H9 (cell line): ENCODE measurements at regions not wholly inside any gene's neighbourhood (a gene's known extent, or its start where the extent isn't known, plus 50 kb on each side); places are given as distances from the start of the nearest gene placed in this dataset.

Experiments used
- DNase-seq: peaks from one replicate; pipeline ENCODE4 v3.0.0-alpha.2; 2017
- H2AFZ ChIP-seq: one replicate; pipeline ENCODE4 v1.6.1; 2013; ENCODE audit warnings: mild to moderate bottlenecking, low read length, control low read depth, moderate library complexity
- H2AK5ac ChIP-seq: 2 replicates; pipeline ENCODE4 v1.6.1; 2013; ENCODE audit warnings: low read length, control low read depth, mixed read lengths; ENCODE audit not compliant: insufficient read length
- H2BK120ac ChIP-seq: one replicate; pipeline ENCODE4 v1.6.1; 2013; ENCODE audit warnings: low read depth, mild to moderate bottlenecking, low read length, control low read depth, inconsistent platforms; ENCODE audit not compliant: poor library complexity, severe bottlenecking
- H2BK12ac ChIP-seq: 2 replicates; pipeline ENCODE4 v1.6.1; 2013; ENCODE audit warnings: low read length, control low read depth, mixed read lengths, low read depth; ENCODE audit not compliant: insufficient read length
- H2BK15ac ChIP-seq: 2 replicates; pipeline ENCODE4 v1.6.1; 2013; ENCODE audit warnings: low read depth, low read length, control low read depth
- H2BK20ac ChIP-seq: one replicate; pipeline ENCODE4 v1.6.1; 2013; ENCODE audit warnings: low read depth, mild to moderate bottlenecking, low read length, control low read depth, inconsistent platforms; ENCODE audit not compliant: poor library complexity, severe bottlenecking
- H2BK5ac ChIP-seq: 2 replicates; pipeline ENCODE4 v1.6.1; 2013; ENCODE audit warnings: low read length, control low read depth, mixed read lengths; ENCODE audit not compliant: insufficient read length
- H3K14ac ChIP-seq: 2 replicates; pipeline ENCODE4 v1.6.1; 2013; ENCODE audit warnings: low read length, control low read depth; ENCODE audit not compliant: insufficient read depth
- H3K18ac ChIP-seq: 2 replicates; pipeline ENCODE4 v1.6.1; 2013; ENCODE audit warnings: low read depth, mild to moderate bottlenecking, mixed read lengths, low read length, control low read depth; ENCODE audit not compliant: insufficient read length
- H3K23ac ChIP-seq: 2 replicates; pipeline ENCODE4 v1.6.1; 2013; ENCODE audit warnings: low read length, control low read depth, mixed read lengths, low read depth; ENCODE audit not compliant: insufficient read length
- H3K23me2 ChIP-seq: 2 replicates; pipeline ENCODE4 v1.6.1; 2013; ENCODE audit warnings: low read depth, mild to moderate bottlenecking, mixed read lengths, low read length, control low read depth; ENCODE audit not compliant: insufficient read length, poor library complexity, severe bottlenecking
- H3K27ac ChIP-seq: 2 replicates; pipeline ENCODE4 v1.5.1; 2013; ENCODE audit warnings: low read length, control low read depth, mixed read lengths, low read depth; ENCODE audit not compliant: insufficient read length
- H3K27me3 ChIP-seq: 2 replicates; pipeline ENCODE4 v1.6.1; 2013; ENCODE audit warnings: low read length, control low read depth, inconsistent platforms; ENCODE audit not compliant: insufficient read depth
- H3K4ac ChIP-seq: 2 replicates; pipeline ENCODE4 v1.6.1; 2013; ENCODE audit warnings: low read depth, mild to moderate bottlenecking, control low read depth, inconsistent platforms, low read length, moderate library complexity
- H3K4me1 ChIP-seq: 2 replicates; pipeline ENCODE4 v1.6.1; 2013; ENCODE audit warnings: low read length, control low read depth, inconsistent platforms; ENCODE audit not compliant: insufficient read depth
- H3K4me2 ChIP-seq: 2 replicates; pipeline ENCODE4 v1.6.1; 2013; ENCODE audit warnings: low read length, control low read depth, mixed read lengths; ENCODE audit not compliant: insufficient read length, insufficient read depth
- H3K56ac ChIP-seq: 2 replicates; pipeline ENCODE4 v1.6.1; 2013; ENCODE audit warnings: low read depth, mild to moderate bottlenecking, mixed read lengths, low read length, control low read depth; ENCODE audit not compliant: insufficient read length
- H3K79me1 ChIP-seq: 2 replicates; pipeline ENCODE4 v1.6.1; 2013; ENCODE audit warnings: low read depth, mild to moderate bottlenecking, moderate library complexity, low read length, control low read depth, inconsistent platforms; ENCODE audit not compliant: insufficient read depth, poor library complexity, severe bottlenecking
- H3K79me2 ChIP-seq: 2 replicates; pipeline ENCODE4 v1.6.1; 2013; ENCODE audit warnings: low read length, control low read depth, inconsistent platforms; ENCODE audit not compliant: insufficient read depth
- H3K9ac ChIP-seq: 2 replicates; pipeline ENCODE4 v1.6.1; 2013; ENCODE audit warnings: low read length, control low read depth, mixed read lengths; ENCODE audit not compliant: insufficient read length; ENCODE audit errors: extremely low read depth
- H3K9me3 ChIP-seq: one replicate; pipeline ENCODE4 v1.6.1; 2013; ENCODE audit warnings: low read depth, low read length, inconsistent platforms; ENCODE audit not compliant: control insufficient read depth
- H3T11ph ChIP-seq: one replicate; pipeline ENCODE4 v1.6.1; 2013; ENCODE audit warnings: mild to moderate bottlenecking, low read length, control low read depth, inconsistent platforms
- H4K20me1 ChIP-seq: one replicate; pipeline ENCODE4 v1.6.1; 2013; ENCODE audit not compliant: control insufficient read depth, insufficient read length, insufficient read depth
- H4K5ac ChIP-seq: 2 replicates; pipeline ENCODE4 v1.6.1; 2013; ENCODE audit warnings: low read depth, mild to moderate bottlenecking, mixed read lengths, low read length, control low read depth; ENCODE audit not compliant: insufficient read length
- H4K8ac ChIP-seq: replicated peaks from 2 replicates; pipeline ENCODE4 v1.6.1; 2013; ENCODE audit warnings: low read length, control low read depth, mixed read lengths, low read depth; ENCODE audit not compliant: insufficient read length
- H4K91ac ChIP-seq: 2 replicates; pipeline ENCODE4 v1.6.1; 2013; ENCODE audit warnings: low read depth, mild to moderate bottlenecking, moderate library complexity, mixed read lengths, low read length, control low read depth; ENCODE audit not compliant: insufficient read length
- H3K27ac Mint-ChIP-seq, 3 experiments: 2 replicates in 2 of 3; 3 replicates in 1 of 3; pipeline ENCODE4 v1.8.0; 2020 to 2021; ENCODE audit warnings: mixed read lengths in 3 of 3, mild to moderate bottlenecking in 1 of 3, moderate library complexity in 1 of 3
- H3K27me3 Mint-ChIP-seq: 2 replicates; pipeline ENCODE4 v1.8.0; 2021; ENCODE audit warnings: low read depth, mild to moderate bottlenecking, moderate library complexity, mixed read lengths
- H3K36me3 Mint-ChIP-seq, 3 experiments: 2 replicates in 2 of 3; 3 replicates in 1 of 3; pipeline ENCODE4 v1.8.0; 2020 to 2021; ENCODE audit warnings: low read depth in 3 of 3, mixed read lengths in 3 of 3; ENCODE audit not compliant: insufficient read depth in 1 of 3
- H3K4me1 Mint-ChIP-seq, 2 experiments: 2 replicates each; pipeline ENCODE4 v1.8.0; 2020; ENCODE audit warnings: mixed read lengths in 2 of 2
- H3K4me3 Mint-ChIP-seq, 2 experiments: 2 replicates in 1 of 2; 3 replicates in 1 of 2; pipeline ENCODE4 v1.8.0; 2020 to 2021; ENCODE audit warnings: mild to moderate bottlenecking in 2 of 2, mixed read lengths in 2 of 2, moderate library complexity in 1 of 2
- H3K9me3 Mint-ChIP-seq, 2 experiments: 2 replicates in 1 of 2; 3 replicates in 1 of 2; pipeline ENCODE4 v1.8.0; 2020; ENCODE audit warnings: mild to moderate bottlenecking in 2 of 2, mixed read lengths in 2 of 2, moderate library complexity in 1 of 2
- WGBS: extraction: QIAGEN DNeasy Blood & Tissue Kit; methylation state at CpG from one replicate; pipeline ENCODE4 v1.1.7; 2013; ENCODE audit warnings: missing lambda C conversion rate, low lambda C conversion rate, mixed read lengths; ENCODE audit not compliant: insufficient read length; ENCODE audit errors: extremely low coverage; 5-methylcytosine and 5-hydroxymethylcytosine counted together
- TF ChIP-seq, protein P1 (sequence below): fragments of 200-600 bp; sonication (generic); conservative IDR thresholded peaks from 3 replicates; pipeline ENCODE4 v1.8.0; 2021; ENCODE audit warnings: antibody characterized with exemption, mild to moderate bottlenecking

DNA sequence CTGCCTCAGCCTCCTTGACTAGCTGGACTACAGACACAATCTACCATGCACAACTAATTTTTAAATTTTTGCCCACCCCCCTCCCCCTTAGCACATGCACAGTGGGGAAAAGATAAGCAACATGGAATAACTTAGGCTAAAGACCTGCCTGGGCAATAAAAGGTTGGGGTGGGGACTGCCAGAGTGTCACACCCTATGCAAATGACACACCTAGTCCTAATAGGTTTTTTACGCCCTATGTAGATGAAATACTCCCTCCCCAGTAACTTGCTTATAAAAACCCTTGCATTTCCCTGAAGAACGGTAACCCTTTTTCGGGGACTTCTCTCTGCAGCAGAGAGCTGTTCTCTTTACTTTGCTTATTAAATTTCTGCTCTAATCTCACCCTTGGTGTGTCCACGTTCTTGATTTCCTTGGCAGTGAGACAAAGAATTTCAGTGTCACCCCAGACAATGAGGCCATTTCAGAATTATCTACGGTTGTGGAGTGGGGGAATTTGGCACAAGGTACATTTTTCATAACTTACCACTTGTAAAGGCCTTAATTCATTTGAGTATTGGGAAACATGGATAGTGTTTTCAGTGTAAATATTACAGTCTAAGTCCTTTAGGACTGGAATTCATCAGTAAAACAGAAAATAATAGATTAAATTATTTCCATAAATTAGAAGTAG, 109.2 kb downstream of the NOL4 start:
- no CpG with 5 or more reads among the region's 5 CpGs for WGBS
- Histone ChIP-seq H2BK5ac (no peak overlapping the region), H2BK12ac (no peak overlapping the region), H4K5ac (no peak overlapping the region), H3K9me3 (no peaks in the 10 kb centered on the region), H3K4me1 (no peaks in the 10 kb centered on the region), H2BK120ac (no peak overlapping the region), H3K79me2 (no peaks in the 10 kb centered on the region), H3K9ac (no peak overlapping the region), H3K4me2 (no peak overlapping the region), H3K23me2 (no peaks in the 10 kb centered on the region), H3K27me3 (no peaks in the 10 kb centered on the region), H3K14ac (no peak overlapping the region), H3K79me1 (no peaks in the 10 kb centered on the region), H4K8ac (no peak overlapping the region), H3K27ac (no peak overlapping the region), H3K18ac (no peak overlapping the region), H2BK20ac (no peak overlapping the region), H3K4ac (no peak overlapping the region), H2BK15ac (no peak overlapping the region), H3K23ac (no peak overlapping the region), H2AK5ac (no peak overlapping the region), H2AFZ (no peak overlapping the region), H4K20me1 (no peaks in the 10 kb centered on the region), H3T11ph (no peak overlapping the region), H4K91ac (no peak overlapping the region), H3K56ac (no peak overlapping the region)
- Mint-ChIP-seq H3K4me3 (no peak overlapping the region), H3K27ac (no peak overlapping the region), H3K27me3 (peaks cover 16% of the 10 kb centered on the region), H3K36me3 (no peaks in the 10 kb centered on the region; a peak in 1 of 7 replicates), H3K4me1 (peaks cover 2 to 11% of the 10 kb centered on the region in 2 experiments), H3K9me3 (no peaks in the 10 kb centered on the region; a peak in 2 of 5 replicates)
- TF ChIP-seq, protein P1, sequence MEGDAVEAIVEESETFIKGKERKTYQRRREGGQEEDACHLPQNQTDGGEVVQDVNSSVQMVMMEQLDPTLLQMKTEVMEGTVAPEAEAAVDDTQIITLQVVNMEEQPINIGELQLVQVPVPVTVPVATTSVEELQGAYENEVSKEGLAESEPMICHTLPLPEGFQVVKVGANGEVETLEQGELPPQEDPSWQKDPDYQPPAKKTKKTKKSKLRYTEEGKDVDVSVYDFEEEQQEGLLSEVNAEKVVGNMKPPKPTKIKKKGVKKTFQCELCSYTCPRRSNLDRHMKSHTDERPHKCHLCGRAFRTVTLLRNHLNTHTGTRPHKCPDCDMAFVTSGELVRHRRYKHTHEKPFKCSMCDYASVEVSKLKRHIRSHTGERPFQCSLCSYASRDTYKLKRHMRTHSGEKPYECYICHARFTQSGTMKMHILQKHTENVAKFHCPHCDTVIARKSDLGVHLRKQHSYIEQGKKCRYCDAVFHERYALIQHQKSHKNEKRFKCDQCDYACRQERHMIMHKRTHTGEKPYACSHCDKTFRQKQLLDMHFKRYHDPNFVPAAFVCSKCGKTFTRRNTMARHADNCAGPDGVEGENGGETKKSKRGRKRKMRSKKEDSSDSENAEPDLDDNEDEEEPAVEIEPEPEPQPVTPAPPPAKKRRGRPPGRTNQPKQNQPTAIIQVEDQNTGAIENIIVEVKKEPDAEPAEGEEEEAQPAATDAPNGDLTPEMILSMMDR, result no peak
- DNase-seq, result no peak
